SK-N-SH (cell line): ENCODE measurements at regions not wholly inside any gene's neighbourhood (a gene's known extent, or its start where the extent isn't known, plus 50 kb on each side); places are given as distances from the start of the nearest gene placed in this dataset.

ENCODE experiments used
- CHD2 ChIP-seq: fragments of 150-350 bp; IDR thresholded peaks from 2 replicates; pipeline ENCODE4 v1.6.1; 2018; ENCODE audit warnings: low read length; ENCODE audit not compliant: partially characterized antibody
- EP300 ChIP-seq, 2 experiments: IDR thresholded peaks; 2 replicates each; pipeline versions ENCODE4 v1.4.0 to v1.6.1; 2012; ENCODE audit warnings: borderline replicate concordance in 1 of 2, low read depth in 1 of 2, low read length in 1 of 2
- EZH2phosphoT487 ChIP-seq: fragments of 200-600 bp; sonication (generic); IDR thresholded peaks from 2 replicates; pipeline ENCODE4 v1.6.1; 2017; ENCODE audit warnings: low read depth, mixed run types, mild to moderate bottlenecking, antibody characterized with exemption, moderate library complexity, borderline replicate concordance
- GABPA ChIP-seq: IDR thresholded peaks from 2 replicates; pipeline ENCODE4 v1.4.0; 2012; ENCODE audit warnings: low read depth, mild to moderate bottlenecking
- NRF1 ChIP-seq: IDR thresholded peaks from 2 replicates; pipeline ENCODE4 v1.6.1; 2012; ENCODE audit warnings: low read depth, mild to moderate bottlenecking, low read length
- POLR2AphosphoS5 ChIP-seq: IDR thresholded peaks from 2 replicates; pipeline ENCODE4 v1.6.1; 2012; ENCODE audit warnings: low read depth, low read length
- RAD21 ChIP-seq: IDR thresholded peaks from 2 replicates; pipeline ENCODE4 v1.6.1; 2012; ENCODE audit warnings: mild to moderate bottlenecking, low read length
- RCOR1 ChIP-seq: fragments of 150-350 bp; IDR thresholded peaks from 2 replicates; pipeline ENCODE4 v1.6.1; 2017; ENCODE audit warnings: antibody characterized with exemption, low read length
- RFX5 ChIP-seq: IDR thresholded peaks from 2 replicates; pipeline ENCODE4 v1.6.1; 2012; ENCODE audit warnings: mild to moderate bottlenecking, improper control_type of control experiment, low read length
- TAF1 ChIP-seq: IDR thresholded peaks from 2 replicates; pipeline ENCODE4 v1.6.1; 2012; ENCODE audit warnings: low read depth, mild to moderate bottlenecking, low read length, moderate library complexity, borderline replicate concordance
- TEAD4 ChIP-seq: IDR thresholded peaks from 2 replicates; pipeline ENCODE4 v1.4.0; 2012; ENCODE audit warnings: mild to moderate bottlenecking, borderline replicate concordance; ENCODE audit not compliant: insufficient read depth
- TF ChIP-seq, protein P1 (sequence below): fragments of 200-600 bp; sonication (generic); IDR thresholded peaks from 2 replicates; pipeline ENCODE4 v1.6.1; 2017; ENCODE audit warnings: antibody characterized with exemption, mild to moderate bottlenecking, moderate library complexity
- TF ChIP-seq, protein P2 (sequence below): IDR thresholded peaks from 2 replicates; pipeline ENCODE4 v1.6.1; 2012; ENCODE audit warnings: mild to moderate bottlenecking, low read depth, low read length, moderate library complexity
- TF ChIP-seq, protein P3 (sequence below): IDR thresholded peaks from 2 replicates; pipeline ENCODE4 v1.4.0; 2012; ENCODE audit warnings: low read depth

- TF ChIP-seq RCOR1 (no peak), TAF1 (no peak), EP300 (IDR thresholded peaks at IDR 0.05; ENCODE audit: borderline replicate concordance in 1 of 2, low read depth in 1 of 2, low read length in 1 of 2) (no peak), TEAD4 (no peak), RFX5 (no peak), CHD2 (no peak), EZH2phosphoT487 (no peak), GABPA (no peak), POLR2AphosphoS5 (no peak), RAD21 (no peak), NRF1 (no peak)
- TF ChIP-seq, protein P1, sequence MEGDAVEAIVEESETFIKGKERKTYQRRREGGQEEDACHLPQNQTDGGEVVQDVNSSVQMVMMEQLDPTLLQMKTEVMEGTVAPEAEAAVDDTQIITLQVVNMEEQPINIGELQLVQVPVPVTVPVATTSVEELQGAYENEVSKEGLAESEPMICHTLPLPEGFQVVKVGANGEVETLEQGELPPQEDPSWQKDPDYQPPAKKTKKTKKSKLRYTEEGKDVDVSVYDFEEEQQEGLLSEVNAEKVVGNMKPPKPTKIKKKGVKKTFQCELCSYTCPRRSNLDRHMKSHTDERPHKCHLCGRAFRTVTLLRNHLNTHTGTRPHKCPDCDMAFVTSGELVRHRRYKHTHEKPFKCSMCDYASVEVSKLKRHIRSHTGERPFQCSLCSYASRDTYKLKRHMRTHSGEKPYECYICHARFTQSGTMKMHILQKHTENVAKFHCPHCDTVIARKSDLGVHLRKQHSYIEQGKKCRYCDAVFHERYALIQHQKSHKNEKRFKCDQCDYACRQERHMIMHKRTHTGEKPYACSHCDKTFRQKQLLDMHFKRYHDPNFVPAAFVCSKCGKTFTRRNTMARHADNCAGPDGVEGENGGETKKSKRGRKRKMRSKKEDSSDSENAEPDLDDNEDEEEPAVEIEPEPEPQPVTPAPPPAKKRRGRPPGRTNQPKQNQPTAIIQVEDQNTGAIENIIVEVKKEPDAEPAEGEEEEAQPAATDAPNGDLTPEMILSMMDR: no peak
- TF ChIP-seq, protein P2, sequence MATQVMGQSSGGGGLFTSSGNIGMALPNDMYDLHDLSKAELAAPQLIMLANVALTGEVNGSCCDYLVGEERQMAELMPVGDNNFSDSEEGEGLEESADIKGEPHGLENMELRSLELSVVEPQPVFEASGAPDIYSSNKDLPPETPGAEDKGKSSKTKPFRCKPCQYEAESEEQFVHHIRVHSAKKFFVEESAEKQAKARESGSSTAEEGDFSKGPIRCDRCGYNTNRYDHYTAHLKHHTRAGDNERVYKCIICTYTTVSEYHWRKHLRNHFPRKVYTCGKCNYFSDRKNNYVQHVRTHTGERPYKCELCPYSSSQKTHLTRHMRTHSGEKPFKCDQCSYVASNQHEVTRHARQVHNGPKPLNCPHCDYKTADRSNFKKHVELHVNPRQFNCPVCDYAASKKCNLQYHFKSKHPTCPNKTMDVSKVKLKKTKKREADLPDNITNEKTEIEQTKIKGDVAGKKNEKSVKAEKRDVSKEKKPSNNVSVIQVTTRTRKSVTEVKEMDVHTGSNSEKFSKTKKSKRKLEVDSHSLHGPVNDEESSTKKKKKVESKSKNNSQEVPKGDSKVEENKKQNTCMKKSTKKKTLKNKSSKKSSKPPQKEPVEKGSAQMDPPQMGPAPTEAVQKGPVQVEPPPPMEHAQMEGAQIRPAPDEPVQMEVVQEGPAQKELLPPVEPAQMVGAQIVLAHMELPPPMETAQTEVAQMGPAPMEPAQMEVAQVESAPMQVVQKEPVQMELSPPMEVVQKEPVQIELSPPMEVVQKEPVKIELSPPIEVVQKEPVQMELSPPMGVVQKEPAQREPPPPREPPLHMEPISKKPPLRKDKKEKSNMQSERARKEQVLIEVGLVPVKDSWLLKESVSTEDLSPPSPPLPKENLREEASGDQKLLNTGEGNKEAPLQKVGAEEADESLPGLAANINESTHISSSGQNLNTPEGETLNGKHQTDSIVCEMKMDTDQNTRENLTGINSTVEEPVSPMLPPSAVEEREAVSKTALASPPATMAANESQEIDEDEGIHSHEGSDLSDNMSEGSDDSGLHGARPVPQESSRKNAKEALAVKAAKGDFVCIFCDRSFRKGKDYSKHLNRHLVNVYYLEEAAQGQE: no peak
- TF ChIP-seq, protein P3, sequence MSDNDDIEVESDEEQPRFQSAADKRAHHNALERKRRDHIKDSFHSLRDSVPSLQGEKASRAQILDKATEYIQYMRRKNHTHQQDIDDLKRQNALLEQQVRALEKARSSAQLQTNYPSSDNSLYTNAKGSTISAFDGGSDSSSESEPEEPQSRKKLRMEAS: no peak
Observed at GRCh38 chr7:41869997-41870396, 167.1 kb upstream of the INHBA start.
